Motor neuron (in vitro differentiated cells): ENCODE measurements at regions not wholly inside any gene's neighbourhood (a gene's known extent, or its start where the extent isn't known, plus 50 kb on each side); places are given as distances from the start of the nearest gene placed in this dataset.

ENCODE experiments used
- ATAC-seq, 8 experiments: fragments of 200-7000 bp; cut with Tn5 transposase; replicated peaks in 6 of 8; 2 replicates each; pipeline ENCODE4 v1.8.0; 2021; ENCODE audit warnings: mild to moderate bottlenecking in 8 of 8, moderate library complexity in 8 of 8
- H3K27ac ChIP-seq, 2 donors: fragments of 250-450 bp; sonication (Bioruptor Pico); 2 replicates each; pipeline ENCODE4 v1.9.0; 2021; ENCODE audit warnings: antibody characterized with exemption in 2 of 2, mild to moderate bottlenecking in 2 of 2, moderate library complexity in 1 of 2
- H3K4me1 ChIP-seq, 2 donors: fragments of 250-450 bp; sonication (Bioruptor Pico); replicated peaks in 1 of 2; 2 replicates each; pipeline ENCODE4 v1.6.1; 2021; ENCODE audit warnings: antibody characterized with exemption in 2 of 2, mild to moderate bottlenecking in 2 of 2, moderate library complexity in 1 of 2
- H3K4me3 ChIP-seq, 5 donors: fragments of 250-450 bp; sonication (Bioruptor Pico); 2 replicates each; pipeline ENCODE4 v1.9.0; 2021; ENCODE audit warnings: antibody characterized with exemption in 5 of 5, mild to moderate bottlenecking in 5 of 5, moderate library complexity in 4 of 5
- WGBS, 10 experiments: fragments of 450-650 bp; shearing (Covaris generic); methylation state at CpG; one replicate each; pipeline ENCODE4 v1.0.0; 2022; 5-methylcytosine and 5-hydroxymethylcytosine counted together
- in situ Hi-C, 9 experiments: fragments of 400-800 bp; cut with MboI; loops; one replicate each; pipeline ENCODE4 v1.15.0; 2021; ENCODE audit warnings: low sequenced_read_pairs in 9 of 9, low pct_unique_long_range_greater_than_20kb in 2 of 9; ENCODE audit not compliant: unreplicated experiment in 9 of 9

DNA sequence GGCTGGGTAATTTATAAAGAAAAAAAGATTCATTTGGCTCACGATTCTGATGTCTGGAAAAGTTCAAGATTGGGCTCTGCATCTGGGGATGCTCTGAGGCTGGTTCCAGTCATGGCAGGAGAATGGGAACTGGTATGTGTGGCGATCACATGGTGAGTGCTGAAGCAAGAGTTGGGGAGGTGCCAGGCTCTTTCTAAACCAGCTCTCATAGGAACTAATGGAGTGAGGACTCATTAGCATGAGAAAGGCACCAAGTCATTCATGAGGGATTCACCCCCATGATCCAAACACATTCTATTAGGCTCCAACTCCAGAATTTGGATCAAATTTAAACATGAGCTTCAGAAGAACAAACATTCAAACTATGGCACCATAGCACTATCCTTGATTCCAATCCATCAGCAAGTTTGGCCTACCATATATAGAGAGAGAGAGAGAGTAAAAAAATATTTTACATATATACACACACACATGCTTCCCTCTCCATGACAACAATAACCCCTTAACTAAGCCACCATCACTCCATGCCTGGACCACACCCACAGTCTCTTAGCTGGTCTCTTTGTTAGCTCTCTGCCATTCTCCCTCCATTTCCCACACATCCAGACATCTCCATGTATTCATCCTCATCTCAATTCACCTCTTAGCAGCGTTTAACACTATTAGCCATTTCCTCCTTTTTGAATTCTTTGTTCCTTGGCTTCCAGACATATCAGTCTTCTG lies 57.9 kb downstream of the NPY start:
- in situ Hi-C loops, result no loop called here
- Histone ChIP-seq H3K4me1 (peaks cover 3 to 18% of the 10 kb centered on the region in 2 donors), H3K4me3 (no peak overlapping the region), H3K27ac (no peak overlapping the region)
- 5 to 100% (median 60%) methylated on average over 1 to 3 of the region's 3 CpGs for WGBS, 10 experiments
- peak in 4 of 8 experiments; percentile 10 to 62 (median 36) for ATAC-seq

GRCh38 chr7:24343614-24344013 lies 59.6 kb downstream of the NPY start:
- H3K4me3 ChIP-seq, result no peak overlapping the region

GRCh38 chr7:24346129-24346528 lies 62.1 kb downstream of the NPY start:
- 17 to 81% (median 65%) methylated on average over 1 to 5 of the region's 5 CpGs; no CpG with 5 or more reads in 2 of the 10 experiments for WGBS, 10 experiments
- in situ Hi-C loops, result no loop called here
- Histone ChIP-seq H3K27ac (no peak overlapping the region), H3K4me3 (no peak overlapping the region), H3K4me1 (peaks cover 11 to 29% of the 10 kb centered on the region in 2 donors)
- ATAC-seq, result peak in 1 of 8 experiments; percentile 70

More at GRCh38 chr7:24343614-24344013, 59.6 kb downstream of the NPY start:
- Histone ChIP-seq H3K4me1 (peaks cover 11 to 20% of the 10 kb centered on the region in 2 donors), H3K27ac (no peak overlapping the region)
- WGBS, 10 experiments, result 0 to 54% (median 29%) methylated on average over 1 to 2 of the region's 2 CpGs; no CpG with 5 or more reads in 3 of the 10 experiments
- in situ Hi-C loops, result no loop called here
- ATAC-seq, result peak in 1 of 8 experiments; percentile 40

- Histone ChIP-seq H3K27ac (no peak overlapping the region), H3K4me3 (no peak overlapping the region), H3K4me1 (peaks cover 11 to 29% of the 10 kb centered on the region in 2 donors)
- ATAC-seq, result no peak
- in situ Hi-C loops, result no loop called here
- WGBS, 10 experiments, result 72 to 100% (median 96%) methylated on average over 3 of the region's 3 CpGs; no CpG with 5 or more reads in 3 of the 10 experiments
Observed at GRCh38 chr7:24346716-24347115, 62.7 kb downstream of the NPY start.

GRCh38 chr7:24349339-24349738 lies 65.3 kb downstream of the NPY start:
- H3K4me3 ChIP-seq, result no peak overlapping the region
- in situ Hi-C loops, result no loop called here
- peaks cover 11 to 21% of the 10 kb centered on the region in 2 donors for H3K4me1 ChIP-seq
- peak in 6 of 8 experiments; percentile 24 to 68 (median 46) for ATAC-seq
- 20 to 86% methylated on average over 1 to 2 of the region's 2 CpGs; no CpG with 5 or more reads in 8 of the 10 experiments for WGBS, 10 experiments
- no peak overlapping the region for H3K27ac ChIP-seq

- ATAC-seq, result no peak
- H3K27ac ChIP-seq, result no peak overlapping the region
- no peak overlapping the region for H3K4me3 ChIP-seq
- H3K4me1 ChIP-seq, result peaks cover 0 to 5% of the 10 kb centered on the region in 2 donors
- in situ Hi-C loops, result no loop called here
- 20 to 100% (median 100%) methylated on average over 1 of the region's 4 CpGs; no CpG with 5 or more reads in 3 of the 10 experiments for WGBS, 10 experiments
Observed at GRCh38 chr7:24354456-24354855, 70.5 kb downstream of the NPY start.

DNA sequence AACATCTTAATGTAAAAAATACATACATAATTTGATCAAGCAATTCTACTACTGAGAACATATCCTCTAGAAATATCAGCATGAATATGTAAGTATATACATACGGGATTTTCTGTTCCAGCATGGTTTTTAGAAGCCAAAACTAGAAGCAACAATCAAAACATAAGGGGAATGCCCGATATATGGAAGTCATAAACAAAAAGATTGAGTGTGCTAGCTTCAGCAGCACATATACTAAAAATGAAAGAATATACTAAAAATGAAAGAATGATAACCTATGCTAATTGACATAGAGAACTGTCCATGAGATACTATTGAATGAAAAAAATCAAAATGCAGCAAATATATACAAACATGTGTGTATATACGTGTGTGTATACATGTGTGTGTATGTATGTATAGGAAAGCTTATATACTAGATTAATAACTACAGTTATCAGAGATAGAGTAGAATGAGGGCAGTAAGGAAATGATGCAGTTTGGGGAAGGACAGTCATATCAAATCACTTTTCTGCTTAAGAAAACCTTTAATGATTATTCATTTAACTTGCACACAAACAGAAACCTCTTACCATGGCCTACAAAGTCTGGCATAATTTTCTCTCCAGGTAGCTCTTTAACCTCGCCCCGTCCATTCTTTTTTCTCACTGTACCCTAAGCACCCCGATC lies 72.9 kb downstream of the NPY start:
- 19 to 100% (median 91%) methylated on average over 2 to 6 of the region's 6 CpGs for WGBS, 10 experiments
- no peak overlapping the region for H3K27ac ChIP-seq
- ATAC-seq, result no peak
- no peaks in the 10 kb centered on the region for H3K4me1 ChIP-seq
- in situ Hi-C loops, result no loop called here
- no peak overlapping the region for H3K4me3 ChIP-seq

DNA sequence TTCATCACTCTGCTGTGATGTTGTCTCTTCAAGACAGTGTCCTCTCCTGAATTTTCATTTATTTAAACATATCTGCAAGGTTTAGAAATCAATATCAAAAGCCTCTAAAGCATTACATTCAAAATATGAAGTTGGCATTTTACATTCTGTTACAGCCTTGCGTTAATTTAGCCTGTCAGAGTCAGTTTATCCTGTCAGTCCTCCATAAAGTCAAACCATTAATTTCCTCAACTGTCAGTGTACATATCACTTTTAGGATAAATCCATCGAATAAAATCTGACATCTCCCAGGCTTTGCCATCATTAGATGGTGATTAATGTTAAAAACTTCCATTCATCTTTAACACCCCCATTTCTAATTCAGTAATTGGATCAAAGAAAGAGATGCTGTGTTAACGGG lies 77.0 kb downstream of the NPY start:
- H3K27ac ChIP-seq, result no peak overlapping the region
- H3K4me3 ChIP-seq, result no peak overlapping the region
- ATAC-seq, result no peak
- no peaks in the 10 kb centered on the region for H3K4me1 ChIP-seq
- in situ Hi-C loops, result no loop called here
- WGBS, 10 experiments, result 0 to 100% (median 83%) methylated on average over 1 to 3 of the region's 3 CpGs; no CpG with 5 or more reads in 1 of the 10 experiments

- no peak for ATAC-seq
- 0 to 100% (median 100%) methylated on average over 1 of the region's 1 CpG; no CpG with 5 or more reads in 3 of the 10 experiments for WGBS, 10 experiments
- H3K4me3 ChIP-seq, result no peak overlapping the region
- in situ Hi-C loops, result no loop called here
- H3K27ac ChIP-seq, result no peak overlapping the region
- H3K4me1 ChIP-seq, result peaks cover 0 to 5% of the 10 kb centered on the region in 2 donors
Observed at GRCh38 chr7:24365606-24366005, 81.6 kb downstream of the NPY start.

GRCh38 chr7:24366876-24367275 lies 82.9 kb downstream of the NPY start:
- ATAC-seq, result peak in 3 of 8 experiments; percentile 60 to 95 (median 90)
- WGBS, 10 experiments, result 20 to 100% (median 44%) methylated on average over 1 to 3 of the region's 4 CpGs; no CpG with 5 or more reads in 3 of the 10 experiments
- in situ Hi-C loops, result no loop called here

DNA sequence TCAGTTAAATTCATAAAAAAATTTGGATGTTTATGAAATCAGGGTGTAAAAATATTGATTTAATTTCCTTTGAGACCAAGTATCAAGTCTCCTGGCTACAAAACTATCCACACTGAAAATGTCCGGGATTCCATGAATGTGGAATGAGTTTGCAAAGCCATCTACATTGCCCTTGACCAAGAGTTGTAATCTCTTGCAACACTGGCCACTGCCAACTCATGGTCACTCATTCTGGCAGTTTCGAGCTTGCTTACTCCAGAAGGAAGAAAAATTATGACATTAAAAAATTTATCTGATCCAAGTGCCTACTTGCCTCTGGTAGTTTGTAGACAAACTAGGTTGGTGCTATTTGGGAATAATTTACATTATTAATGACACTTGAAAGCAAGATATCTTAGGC lies 84.2 kb downstream of the NPY start:
- H3K27ac ChIP-seq, result no peak overlapping the region
- peaks cover 3 to 17% of the 10 kb centered on the region in 2 donors for H3K4me1 ChIP-seq
- WGBS, 10 experiments, result 0 to 100% (median 73%) methylated on average over 1 to 2 of the region's 2 CpGs
- ATAC-seq, result no peak
- H3K4me3 ChIP-seq, result no peak overlapping the region
- in situ Hi-C loops, result no loop called here

More at GRCh38 chr7:24366876-24367275, 82.9 kb downstream of the NPY start:
- Histone ChIP-seq H3K27ac (no peak overlapping the region), H3K4me1 (peaks cover 0 to 8% of the 10 kb centered on the region in 2 donors), H3K4me3 (no peak overlapping the region)

- in situ Hi-C loops, result no loop called here
- Histone ChIP-seq H3K27ac (no peak overlapping the region), H3K4me1 (peaks cover 3 to 25% of the 10 kb centered on the region in 2 donors), H3K4me3 (no peak overlapping the region)
- 8 to 90% (median 67%) methylated on average over 2 to 4 of the region's 5 CpGs; no CpG with 5 or more reads in 4 of the 10 experiments for WGBS, 10 experiments
- no peak for ATAC-seq
Observed at GRCh38 chr7:24370541-24370940, 86.6 kb downstream of the NPY start.
